ENCODE measurements at regions not wholly inside any gene's neighbourhood (a gene's known extent, or its start where the extent isn't known, plus 50 kb on each side); places are given as distances from the start of the nearest gene placed in this dataset.

DNA sequence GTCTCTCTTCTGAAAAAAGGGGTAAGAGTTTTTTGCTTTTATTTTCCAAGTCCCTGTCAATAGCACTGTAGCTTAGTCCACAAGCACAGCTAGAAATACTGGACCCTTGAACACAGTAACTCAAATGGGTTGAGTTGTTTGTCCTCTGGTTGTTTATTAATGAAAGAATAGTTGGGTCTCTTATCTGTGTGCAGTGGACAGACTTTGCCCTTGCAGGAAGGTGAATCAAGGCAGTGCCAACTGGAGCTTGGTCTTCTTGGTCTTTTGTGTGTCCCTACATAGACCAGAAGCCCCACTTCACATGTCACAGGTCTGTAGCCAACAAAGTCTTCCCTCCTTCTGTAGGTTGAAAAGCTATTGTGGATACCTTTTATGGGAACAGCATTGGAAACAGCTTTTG, 322.0 kb downstream of the AACS start:
- TF ChIP-seq MYBL2 (CRISPR knock-in tag; IDR thresholded peaks at IDR 0.05) (no peak), ATF1 (CRISPR knock-in tag; IDR thresholded peaks at IDR 0.05) (no peak), FOXK1 (CRISPR knock-in tag; IDR thresholded peaks at IDR 0.05) (no peak)
- TF ChIP-seq, protein P1, sequence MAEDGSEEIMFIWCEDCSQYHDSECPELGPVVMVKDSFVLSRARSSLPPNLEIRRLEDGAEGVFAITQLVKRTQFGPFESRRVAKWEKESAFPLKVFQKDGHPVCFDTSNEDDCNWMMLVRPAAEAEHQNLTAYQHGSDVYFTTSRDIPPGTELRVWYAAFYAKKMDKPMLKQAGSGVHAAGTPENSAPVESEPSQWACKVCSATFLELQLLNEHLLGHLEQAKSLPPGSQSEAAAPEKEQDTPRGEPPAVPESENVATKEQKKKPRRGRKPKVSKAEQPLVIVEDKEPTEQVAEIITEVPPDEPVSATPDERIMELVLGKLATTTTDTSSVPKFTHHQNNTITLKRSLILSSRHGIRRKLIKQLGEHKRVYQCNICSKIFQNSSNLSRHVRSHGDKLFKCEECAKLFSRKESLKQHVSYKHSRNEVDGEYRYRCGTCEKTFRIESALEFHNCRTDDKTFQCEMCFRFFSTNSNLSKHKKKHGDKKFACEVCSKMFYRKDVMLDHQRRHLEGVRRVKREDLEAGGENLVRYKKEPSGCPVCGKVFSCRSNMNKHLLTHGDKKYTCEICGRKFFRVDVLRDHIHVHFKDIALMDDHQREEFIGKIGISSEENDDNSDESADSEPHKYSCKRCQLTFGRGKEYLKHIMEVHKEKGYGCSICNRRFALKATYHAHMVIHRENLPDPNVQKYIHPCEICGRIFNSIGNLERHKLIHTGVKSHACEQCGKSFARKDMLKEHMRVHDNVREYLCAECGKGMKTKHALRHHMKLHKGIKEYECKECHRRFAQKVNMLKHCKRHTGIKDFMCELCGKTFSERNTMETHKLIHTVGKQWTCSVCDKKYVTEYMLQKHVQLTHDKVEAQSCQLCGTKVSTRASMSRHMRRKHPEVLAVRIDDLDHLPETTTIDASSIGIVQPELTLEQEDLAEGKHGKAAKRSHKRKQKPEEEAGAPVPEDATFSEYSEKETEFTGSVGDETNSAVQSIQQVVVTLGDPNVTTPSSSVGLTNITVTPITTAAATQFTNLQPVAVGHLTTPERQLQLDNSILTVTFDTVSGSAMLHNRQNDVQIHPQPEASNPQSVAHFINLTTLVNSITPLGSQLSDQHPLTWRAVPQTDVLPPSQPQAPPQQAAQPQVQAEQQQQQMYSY (CRISPR knock-in tag; IDR thresholded peaks at IDR 0.05), result no peak
- TF ChIP-seq, protein P2, sequence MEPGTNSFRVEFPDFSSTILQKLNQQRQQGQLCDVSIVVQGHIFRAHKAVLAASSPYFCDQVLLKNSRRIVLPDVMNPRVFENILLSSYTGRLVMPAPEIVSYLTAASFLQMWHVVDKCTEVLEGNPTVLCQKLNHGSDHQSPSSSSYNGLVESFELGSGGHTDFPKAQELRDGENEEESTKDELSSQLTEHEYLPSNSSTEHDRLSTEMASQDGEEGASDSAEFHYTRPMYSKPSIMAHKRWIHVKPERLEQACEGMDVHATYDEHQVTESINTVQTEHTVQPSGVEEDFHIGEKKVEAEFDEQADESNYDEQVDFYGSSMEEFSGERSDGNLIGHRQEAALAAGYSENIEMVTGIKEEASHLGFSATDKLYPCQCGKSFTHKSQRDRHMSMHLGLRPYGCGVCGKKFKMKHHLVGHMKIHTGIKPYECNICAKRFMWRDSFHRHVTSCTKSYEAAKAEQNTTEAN (CRISPR knock-in tag; IDR thresholded peaks at IDR 0.05), result no peak
- TF ChIP-seq, protein P3, sequence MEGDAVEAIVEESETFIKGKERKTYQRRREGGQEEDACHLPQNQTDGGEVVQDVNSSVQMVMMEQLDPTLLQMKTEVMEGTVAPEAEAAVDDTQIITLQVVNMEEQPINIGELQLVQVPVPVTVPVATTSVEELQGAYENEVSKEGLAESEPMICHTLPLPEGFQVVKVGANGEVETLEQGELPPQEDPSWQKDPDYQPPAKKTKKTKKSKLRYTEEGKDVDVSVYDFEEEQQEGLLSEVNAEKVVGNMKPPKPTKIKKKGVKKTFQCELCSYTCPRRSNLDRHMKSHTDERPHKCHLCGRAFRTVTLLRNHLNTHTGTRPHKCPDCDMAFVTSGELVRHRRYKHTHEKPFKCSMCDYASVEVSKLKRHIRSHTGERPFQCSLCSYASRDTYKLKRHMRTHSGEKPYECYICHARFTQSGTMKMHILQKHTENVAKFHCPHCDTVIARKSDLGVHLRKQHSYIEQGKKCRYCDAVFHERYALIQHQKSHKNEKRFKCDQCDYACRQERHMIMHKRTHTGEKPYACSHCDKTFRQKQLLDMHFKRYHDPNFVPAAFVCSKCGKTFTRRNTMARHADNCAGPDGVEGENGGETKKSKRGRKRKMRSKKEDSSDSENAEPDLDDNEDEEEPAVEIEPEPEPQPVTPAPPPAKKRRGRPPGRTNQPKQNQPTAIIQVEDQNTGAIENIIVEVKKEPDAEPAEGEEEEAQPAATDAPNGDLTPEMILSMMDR (IDR thresholded peaks at IDR 0.05), result no peak
